IMR-90 (cell line): ENCODE measurements at regions not wholly inside any gene's neighbourhood (a gene's known extent, or its start where the extent isn't known, plus 50 kb on each side); places are given as distances from the start of the nearest gene placed in this dataset.

Source experiments
- ATAC-seq: fragments of 200-7000 bp; cut with Tn5 transposase; 2 replicates; pipeline ENCODE4 v1.9.1; 2020; ENCODE audit warnings: low read depth, mild to moderate bottlenecking, moderate library complexity
- BruUV-seq: library from RNA; stranded (reverse); fragments of 400-500 nt; replicated peaks from 2 replicates; lab custom pipeline; 2021; lab: Mats Ljungman, UMichigan
- CTCF ChIA-PET: fragments of 300-600 bp; formaldehyde crosslinking; extraction: SDS; loops from one replicate; lab custom pipeline; 2021; ENCODE audit warnings: antibody characterized with exemption; lab: Yijun Ruan, JAX
- POLR2A ChIA-PET: fragments of 300-600 bp; sonication (Branson Sonifier 250); formaldehyde crosslinking; loops from one replicate; lab custom pipeline; 2022; ENCODE audit warnings: antibody characterized with exemption; ENCODE audit not compliant: unreplicated experiment; lab: Charles Lee
- DNase-seq: peaks from one replicate; pipeline ENCODE4 v3.0.0; 2013
- H2AFZ ChIP-seq: replicated peaks from 2 replicates; pipeline ENCODE3; 2013; ENCODE audit warnings: low read length, mild to moderate bottlenecking; ENCODE audit not compliant: poor library complexity
- H2AK5ac ChIP-seq: 2 replicates; pipeline ENCODE4 v1.6.1; 2013; ENCODE audit warnings: low read depth, low read length, inconsistent platforms
- H2AK9ac ChIP-seq: replicated peaks from 2 replicates; pipeline ENCODE3; 2013; ENCODE audit warnings: mild to moderate bottlenecking, low read depth, low read length, moderate library complexity; ENCODE audit not compliant: poor library complexity
- H2BK120ac ChIP-seq: 2 replicates; pipeline ENCODE4 v1.6.1; 2013; ENCODE audit warnings: low read depth, low read length, inconsistent platforms
- H2BK15ac ChIP-seq: 3 replicates; pipeline ENCODE4 v1.6.1; 2013; ENCODE audit warnings: low read depth, low read length, inconsistent platforms
- H2BK20ac ChIP-seq: 2 replicates; pipeline ENCODE4 v1.6.1; 2013; ENCODE audit warnings: low read depth, mild to moderate bottlenecking, inconsistent platforms, low read length, moderate library complexity
- H2BK5ac ChIP-seq: 2 replicates; pipeline ENCODE4 v1.6.1; 2013; ENCODE audit warnings: mild to moderate bottlenecking, low read depth, low read length, inconsistent platforms; ENCODE audit not compliant: poor library complexity, severe bottlenecking
- H3K14ac ChIP-seq: replicated peaks from 2 replicates; pipeline ENCODE4 v1.6.1; 2013; ENCODE audit warnings: low read depth, low read length, inconsistent platforms
- H3K18ac ChIP-seq: 2 replicates; pipeline ENCODE4 v1.6.1; 2013; ENCODE audit warnings: low read depth, low read length, control low read depth
- H3K23ac ChIP-seq: 2 replicates; pipeline ENCODE4 v1.6.1; 2013; ENCODE audit warnings: low read depth, low read length, inconsistent platforms
- H3K27ac ChIP-seq: 2 replicates; pipeline ENCODE4 v1.5.1; 2013; ENCODE audit warnings: mild to moderate bottlenecking, control low read depth, low read length; ENCODE audit not compliant: insufficient read depth
- H3K27me3 ChIP-seq: 2 replicates; pipeline ENCODE4 v1.6.1; 2013; ENCODE audit warnings: low read length; ENCODE audit not compliant: control insufficient read depth, insufficient read depth
- H3K36me3 ChIP-seq: 2 replicates; pipeline ENCODE4 v1.6.1; 2013; ENCODE audit warnings: low read length, mixed read lengths; ENCODE audit not compliant: control insufficient read depth, insufficient read depth
- H3K4ac ChIP-seq: 2 replicates; pipeline ENCODE4 v1.6.1; 2013; ENCODE audit warnings: low read depth, low read length, inconsistent platforms
- H3K4me1 ChIP-seq: 2 replicates; pipeline ENCODE4 v1.6.1; 2013; ENCODE audit warnings: low read length, mixed read lengths; ENCODE audit not compliant: control insufficient read depth, insufficient read depth
- H3K4me2 ChIP-seq: 2 replicates; pipeline ENCODE4 v1.6.1; 2013; ENCODE audit warnings: low read depth, mild to moderate bottlenecking, control low read depth, low read length, moderate library complexity
- H3K4me3 ChIP-seq: 2 replicates; pipeline ENCODE4 v1.5.1; 2013; ENCODE audit warnings: low read depth, mild to moderate bottlenecking, control low read depth, low read length, moderate library complexity; ENCODE audit not compliant: insufficient read depth
- H3K56ac ChIP-seq: 2 replicates; pipeline ENCODE4 v1.6.1; 2013; ENCODE audit warnings: low read length, inconsistent platforms; ENCODE audit not compliant: insufficient read depth; ENCODE audit errors: extremely low read depth
- H3K79me1 ChIP-seq, 2 experiments: 2 replicates each; pipeline ENCODE4 v1.6.1; 2013; ENCODE audit warnings: low read length in 2 of 2, inconsistent platforms in 1 of 2, low read depth in 1 of 2
- H3K9ac ChIP-seq: 2 replicates; pipeline ENCODE4 v1.6.1; 2013; ENCODE audit warnings: low read depth, low read length, control low read depth
- H3K9me1 ChIP-seq: 2 replicates; pipeline ENCODE4 v1.6.1; 2013; ENCODE audit warnings: low read length, inconsistent platforms; ENCODE audit not compliant: insufficient read depth
- H3K9me3 ChIP-seq: 2 replicates; pipeline ENCODE4 v1.6.1; 2013; ENCODE audit warnings: low read length; ENCODE audit not compliant: control insufficient read depth, insufficient read depth
- H4K20me1 ChIP-seq: 2 replicates; pipeline ENCODE4 v1.6.1; 2013; ENCODE audit warnings: low read length, inconsistent platforms; ENCODE audit not compliant: insufficient read depth
- H4K5ac ChIP-seq: 2 replicates; pipeline ENCODE4 v1.6.1; 2013; ENCODE audit warnings: mild to moderate bottlenecking, low read depth, low read length, control low read depth
- H4K8ac ChIP-seq, 2 experiments: 2 replicates each; pipeline ENCODE4 v1.6.1; 2013; ENCODE audit warnings: low read depth in 2 of 2, low read length in 2 of 2, control low read depth in 1 of 2, inconsistent platforms in 1 of 2
- H4K91ac ChIP-seq: 2 replicates; pipeline ENCODE4 v1.6.1; 2013; ENCODE audit warnings: low read depth, low read length, inconsistent platforms; ENCODE audit not compliant: insufficient read depth
- FOS ChIP-seq: fragments of 150-350 bp; IDR thresholded peaks from 2 replicates; pipeline ENCODE4 v1.6.1; 2016; ENCODE audit warnings: low read depth, low read length
- POLR2A ChIP-seq: IDR thresholded peaks from 2 replicates; pipeline ENCODE4 v1.6.1; 2012; ENCODE audit warnings: mild to moderate bottlenecking, low read depth, low read length
- WGBS, 2 experiments: methylation state at CpG; one replicate each; pipeline versions ENCODE4 v1.1.5 to v1.1.7; 2013; ENCODE audit warnings: missing lambda C conversion rate in 2 of 2; ENCODE audit not compliant: insufficient read length in 1 of 2; ENCODE audit errors: extremely low coverage in 2 of 2; 5-methylcytosine and 5-hydroxymethylcytosine counted together
- dilution Hi-C: fragments of 300-500 bp; cut with HindIII; formaldehyde crosslinking; loops from one replicate; pipeline ENCODE4 v1.14.3; 2018; ENCODE audit warnings: low sequenced_read_pairs; ENCODE audit not compliant: unreplicated experiment
- in situ Hi-C: fragments of 300-500 bp; cut with MboI; formaldehyde crosslinking; loops from 3 replicates; pipeline ENCODE4 v1.14.3; 2019; ENCODE audit warnings: low sequenced_read_pairs, inconsistent platforms, mixed read lengths
- intact Hi-C: fragments of 100-400 bp; cut with micrococcal nuclease; formaldehyde crosslinking; loops from 2 replicates; pipeline ENCODE4 v1.10.0; 2022

DNA sequence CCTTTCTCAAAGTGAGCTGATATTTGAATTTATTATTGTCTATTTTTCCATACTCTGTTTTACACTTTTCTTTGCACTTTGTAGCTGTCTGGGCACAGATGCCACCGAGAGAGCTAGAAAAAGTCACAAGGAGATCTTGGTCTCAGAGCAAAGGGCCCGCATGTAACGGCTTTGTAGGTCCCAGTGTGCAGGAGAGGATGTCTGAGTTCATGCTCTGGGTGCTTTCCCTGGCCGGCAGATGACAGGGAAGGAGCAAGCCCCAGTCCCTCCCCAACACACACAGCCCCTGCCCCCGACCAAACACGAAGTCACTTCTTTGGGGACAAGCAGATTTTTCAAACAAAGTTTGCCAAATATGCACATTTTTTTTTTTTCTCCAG lies 55.8 kb downstream of the SMIM38 start:
- no peaks in the 10 kb centered on the region for H3K79me1 ChIP-seq
- H4K91ac ChIP-seq: no peak overlapping the region
- H2BK20ac ChIP-seq: no peak overlapping the region
- no CpG with 5 or more reads among the region's 6 CpGs for WGBS, 2 experiments
- H3K9me1 ChIP-seq: peaks cover 10% of the 10 kb centered on the region; the same call in 1 of the 2 replicates
- H3K27me3 ChIP-seq: peaks cover 21% of the 10 kb centered on the region
- H3K4me3 ChIP-seq: no peak overlapping the region
- H3K9ac ChIP-seq: no peak overlapping the region
- no peak overlapping the region for H3K23ac ChIP-seq
- no peak for ATAC-seq
- H2BK120ac ChIP-seq: no peak overlapping the region
- intact Hi-C loops (no loop called here), dilution Hi-C loops (no loop called here), in situ Hi-C loops (no loop called here)
- no peak overlapping the region for H4K8ac ChIP-seq
- H3K18ac ChIP-seq: no peak overlapping the region
- peaks cover 8% of the 10 kb centered on the region for H3K4me1 ChIP-seq
- no peak overlapping the region for H2BK5ac ChIP-seq
- no peak overlapping the region for H3K4me2 ChIP-seq
- H3K27ac ChIP-seq: no peak overlapping the region
- H2AK5ac ChIP-seq: no peak overlapping the region
- POLR2A ChIA-PET: no interaction called here
- H4K5ac ChIP-seq: no peak overlapping the region
- H3K36me3 ChIP-seq: no peaks in the 10 kb centered on the region
- no peak overlapping the region for H2AK9ac ChIP-seq
- BruUV-seq: no TSS peak
- no peak overlapping the region for H3K56ac ChIP-seq
- no peak overlapping the region for H3K14ac ChIP-seq
- TF ChIP-seq FOS (no peak), POLR2A (no peak)
- H4K20me1 ChIP-seq: peaks cover 5% of the 10 kb centered on the region; the same call in 1 of the 2 replicates
- peaks cover 4% of the 10 kb centered on the region for H3K9me3 ChIP-seq
- H2BK15ac ChIP-seq: no peak overlapping the region
- H2AFZ ChIP-seq: no peak overlapping the region
- CTCF ChIA-PET: no interaction called here
- DNase-seq: no peak
- no peak overlapping the region for H3K4ac ChIP-seq
